Left renal pelvis (tissue), 4 donors: ENCODE measurements at regions not wholly inside any gene's neighbourhood (a gene's known extent, or its start where the extent isn't known, plus 50 kb on each side); places are given as distances from the start of the nearest gene placed in this dataset.

ENCODE experiments used
- DNase-seq, 4 donors: peaks; one replicate each; pipeline ENCODE4 v3.0.0-alpha.2; 2013; ENCODE audit warnings: low read depth in 4 of 4, low spot score in 3 of 4

GRCh38 chr2:219692521-219692920 is 65.1 kb downstream of the SLC4A3 start:
- no peak for DNase-seq

- DNase-seq = no peak
These were observed 67.8 kb downstream of the SLC4A3 start for GRCh38 chr2:219695145-219695709.

- DNase-seq = no peak
These were observed 70.6 kb downstream of the SLC4A3 start for GRCh38 chr2:219697811-219698747.

- no peak for DNase-seq
These were observed 71.5 kb downstream of the SLC4A3 start for GRCh38 chr2:219698748-219699439.

GRCh38 chr2:219699440-219699821 is 72.0 kb downstream of the SLC4A3 start:
- DNase-seq = no peak

DNA sequence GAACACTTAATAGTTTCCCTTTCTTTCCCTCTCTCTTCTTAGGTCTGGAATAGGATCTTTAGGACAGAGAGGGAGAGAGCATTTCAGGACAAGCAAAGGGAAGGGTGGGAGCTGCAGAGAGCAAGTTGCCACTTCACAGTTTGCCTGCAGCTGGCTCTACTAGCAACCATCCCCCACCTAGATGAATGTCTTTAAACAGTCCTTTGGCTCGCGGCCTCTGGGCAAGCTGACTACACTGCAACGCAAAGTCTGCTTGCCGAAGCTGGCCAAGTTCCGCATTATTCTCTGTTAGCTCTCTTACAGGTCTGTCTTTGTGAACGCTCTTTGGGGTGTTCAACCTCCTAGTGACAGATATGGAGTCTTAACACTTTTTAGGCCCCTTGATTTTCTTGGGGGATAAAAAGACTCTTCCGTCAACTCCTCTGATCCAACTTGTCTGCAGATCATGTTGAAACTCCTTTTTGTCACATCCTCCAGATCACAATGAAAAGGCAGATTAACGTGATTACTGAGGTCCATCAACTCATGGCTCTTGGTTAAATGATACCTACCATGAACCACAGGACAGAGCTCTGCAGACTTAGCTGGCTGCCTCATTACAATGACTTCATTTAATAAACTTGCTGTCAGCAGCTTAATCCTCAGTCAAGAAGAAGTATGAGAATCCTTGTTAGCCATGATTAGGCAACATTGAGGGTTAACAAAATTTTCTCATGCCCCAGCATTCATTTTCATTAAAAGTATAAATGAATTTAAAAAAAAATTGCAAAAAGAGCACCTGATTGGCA is 74.6 kb downstream of the SLC4A3 start:
- no peak for DNase-seq

GRCh38 chr2:219702796-219703545 is 75.5 kb downstream of the SLC4A3 start:
- DNase-seq = no peak

DNA sequence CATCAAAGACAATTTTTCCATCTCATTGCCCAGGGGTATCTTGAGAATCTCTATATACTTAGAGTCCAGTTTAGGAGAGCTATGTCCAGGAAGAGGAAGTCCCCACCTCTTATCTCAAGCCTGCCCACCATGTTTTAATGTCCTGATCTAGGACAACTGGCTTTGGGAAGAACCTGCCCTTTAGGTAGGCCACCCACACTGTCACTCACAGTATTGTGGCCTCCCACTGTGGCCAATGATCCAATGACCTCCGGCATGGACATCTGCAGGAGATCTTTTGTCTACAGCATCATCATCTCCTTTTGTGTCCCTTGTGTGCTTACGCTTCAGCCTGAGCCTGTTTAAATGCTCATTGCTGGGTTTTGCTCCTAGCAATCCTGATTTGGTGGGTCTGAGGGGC is 77.4 kb downstream of the SLC4A3 start:
- DNase-seq = no peak

DNA sequence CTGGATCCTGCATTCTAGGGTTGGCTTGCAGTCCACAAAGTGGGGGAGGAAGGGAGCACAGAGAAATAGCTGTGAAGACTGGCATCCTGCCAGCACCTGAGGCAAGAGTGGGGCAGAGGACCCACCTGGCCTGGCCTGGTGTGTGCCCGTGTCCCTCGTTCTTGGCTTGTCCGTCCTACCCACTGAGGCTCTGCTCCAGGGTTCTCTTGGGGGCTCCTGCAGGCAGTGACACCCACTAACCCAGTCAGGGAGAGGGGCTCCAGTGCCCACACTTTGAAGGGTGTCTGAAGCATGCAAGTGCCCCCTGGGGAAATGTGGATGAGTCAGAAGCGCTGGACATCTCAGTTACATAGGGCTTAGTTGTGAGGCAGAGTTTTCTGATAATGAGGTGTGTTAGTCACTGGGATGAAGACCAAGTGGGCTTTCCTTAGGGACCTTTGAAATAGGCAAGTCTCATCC is 79.4 kb downstream of the SLC4A3 start:
- no peak for DNase-seq

GRCh38 chr2:219707496-219708285 is 80.3 kb downstream of the SLC4A3 start:
- no peak for DNase-seq

- no peak for DNase-seq
These were observed 81.9 kb downstream of the SLC4A3 start for GRCh38 chr2:219709331-219709761.

DNA sequence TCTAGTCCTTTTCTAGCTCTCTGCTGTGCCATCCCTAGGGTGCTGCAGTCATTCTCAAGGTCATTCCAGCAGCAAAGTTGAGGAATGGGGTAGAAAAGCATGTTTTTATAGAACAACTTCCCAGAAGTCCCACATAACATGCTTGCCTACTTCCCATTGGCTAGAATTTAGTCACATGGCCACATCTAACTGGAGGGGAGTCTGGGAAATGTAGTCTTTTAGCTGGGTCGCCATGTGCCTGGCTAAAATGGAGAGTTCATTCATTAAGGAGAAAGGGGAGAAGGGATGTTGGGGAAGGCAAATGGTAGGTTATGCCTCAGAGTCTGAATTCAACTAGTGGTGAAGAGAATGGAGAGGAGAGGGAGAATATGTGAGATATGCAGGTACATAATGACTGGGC is 85.7 kb downstream of the SLC4A3 start:
- no peak for DNase-seq

DNA sequence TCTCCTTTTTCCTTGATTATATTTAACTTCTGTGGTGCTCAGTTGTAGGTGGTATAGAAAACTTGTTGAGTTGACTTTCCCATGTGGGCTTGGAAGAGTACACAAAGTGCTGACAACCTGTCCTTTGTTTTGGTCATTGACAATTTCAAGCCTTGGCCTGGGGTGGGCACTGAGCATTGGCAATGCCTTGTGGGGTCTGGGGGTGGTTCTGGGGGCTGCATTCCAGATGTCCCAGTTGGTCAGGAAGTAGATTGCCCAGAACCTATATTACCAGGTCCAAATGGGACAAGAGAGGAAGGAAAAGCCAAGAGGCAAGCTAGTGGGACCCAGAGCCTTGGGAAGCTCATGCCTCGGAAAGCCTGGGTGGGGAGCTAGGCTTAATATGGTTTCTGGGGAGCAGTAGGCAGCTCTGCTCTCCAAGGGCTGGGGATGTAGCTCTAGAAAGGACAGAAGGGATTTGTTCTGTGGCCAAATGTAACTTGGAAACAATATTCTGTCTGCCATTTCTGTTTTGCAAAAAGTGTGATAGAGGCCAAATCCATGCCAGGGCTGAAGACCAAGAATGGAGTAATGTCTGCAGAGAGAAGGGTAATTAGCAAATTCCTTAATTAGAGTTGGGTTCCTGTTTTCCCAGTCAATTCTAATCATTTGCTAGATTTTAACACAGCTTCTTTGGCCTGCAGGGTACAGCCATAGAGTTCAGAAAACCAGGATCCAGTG is 87.4 kb downstream of the SLC4A3 start:
- DNase-seq = no peak

GRCh38 chr2:219718066-219718465 is 90.6 kb downstream of the SLC4A3 start:
- DNase-seq = no peak

GRCh38 chr2:219719521-219719920 is 92.1 kb downstream of the SLC4A3 start:
- no peak for DNase-seq

DNA sequence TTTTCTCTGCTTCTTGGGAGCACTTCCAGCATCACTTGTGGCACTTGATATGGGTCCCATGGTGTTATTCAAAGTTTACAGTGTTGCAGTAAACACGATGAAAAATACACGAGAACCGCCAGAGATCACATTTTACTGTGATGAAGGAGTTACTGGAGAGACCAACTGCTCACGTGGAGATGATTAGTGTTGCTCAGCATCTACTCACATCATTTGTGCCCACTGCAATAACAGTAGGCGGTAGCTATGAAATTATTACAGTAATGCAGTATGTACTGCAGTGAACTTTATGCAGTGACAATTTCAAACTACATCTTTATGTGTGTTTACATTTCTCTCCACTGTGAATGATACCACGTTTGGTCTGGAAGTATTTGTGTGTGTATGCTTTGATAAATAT is 93.5 kb downstream of the SLC4A3 start:
- no peak for DNase-seq

DNA sequence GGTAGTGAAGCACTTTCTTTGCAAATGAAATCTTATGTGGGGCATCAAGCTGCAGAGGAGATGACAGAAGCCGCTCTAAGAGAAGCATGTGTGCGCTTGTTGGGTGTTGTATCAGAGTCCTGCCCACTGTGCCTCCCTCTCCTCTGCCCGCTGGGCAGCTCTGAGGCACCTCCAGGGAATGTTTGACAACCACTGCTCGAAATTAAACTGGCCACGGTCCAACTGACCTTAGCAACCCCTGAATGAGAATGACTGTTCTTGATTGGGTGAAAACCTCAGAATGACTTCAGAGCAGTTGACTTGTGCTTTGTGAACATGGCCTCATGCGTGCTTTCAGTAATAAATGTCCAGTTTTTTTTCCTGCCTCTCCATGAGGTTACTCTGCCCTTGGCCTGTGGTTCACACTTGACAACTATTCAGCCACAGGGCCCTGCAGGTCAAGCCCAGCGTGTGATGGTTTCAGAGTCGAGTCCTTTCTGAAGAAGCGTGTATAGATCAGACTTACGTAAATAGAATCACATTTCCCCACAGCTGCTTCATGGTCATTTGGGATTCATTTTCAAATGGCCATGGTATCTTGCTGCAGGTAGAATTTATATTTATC is 94.9 kb downstream of the SLC4A3 start:
- DNase-seq = no peak

DNA sequence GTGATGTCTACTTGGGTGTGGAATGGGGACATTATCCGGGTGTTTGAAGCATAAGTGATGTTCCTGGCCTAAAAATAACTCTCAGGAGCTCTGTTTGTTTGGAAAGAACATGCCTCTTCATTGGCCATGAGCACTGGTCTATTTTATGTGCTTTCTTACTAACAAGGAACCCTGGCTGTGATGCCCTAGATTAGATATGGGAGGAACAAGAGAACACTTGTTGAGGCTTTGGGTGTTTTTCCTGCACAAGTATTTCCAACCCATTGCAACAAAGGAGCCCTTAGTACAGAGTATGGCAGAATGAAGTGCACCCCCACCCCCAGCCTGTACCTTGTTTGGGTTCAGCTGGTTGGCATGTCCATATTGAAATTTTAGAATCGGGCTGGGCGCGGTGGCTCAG is 95.9 kb downstream of the SLC4A3 start:
- no peak for DNase-seq
